H9 (cell line): ENCODE measurements at regions not wholly inside any gene's neighbourhood (a gene's known extent, or its start where the extent isn't known, plus 50 kb on each side); places are given as distances from the start of the nearest gene placed in this dataset.

Source experiments
- DNase-seq: peaks from one replicate; pipeline ENCODE4 v3.0.0-alpha.2; 2017
- H2AFZ ChIP-seq: one replicate; pipeline ENCODE4 v1.6.1; 2013; ENCODE audit warnings: mild to moderate bottlenecking, low read length, control low read depth, moderate library complexity
- H2AK5ac ChIP-seq: 2 replicates; pipeline ENCODE4 v1.6.1; 2013; ENCODE audit warnings: low read length, control low read depth, mixed read lengths; ENCODE audit not compliant: insufficient read length
- H2BK120ac ChIP-seq: one replicate; pipeline ENCODE4 v1.6.1; 2013; ENCODE audit warnings: low read depth, mild to moderate bottlenecking, low read length, control low read depth, inconsistent platforms; ENCODE audit not compliant: poor library complexity, severe bottlenecking
- H2BK12ac ChIP-seq: 2 replicates; pipeline ENCODE4 v1.6.1; 2013; ENCODE audit warnings: low read length, control low read depth, mixed read lengths, low read depth; ENCODE audit not compliant: insufficient read length
- H2BK15ac ChIP-seq: 2 replicates; pipeline ENCODE4 v1.6.1; 2013; ENCODE audit warnings: low read depth, low read length, control low read depth
- H2BK20ac ChIP-seq: one replicate; pipeline ENCODE4 v1.6.1; 2013; ENCODE audit warnings: low read depth, mild to moderate bottlenecking, low read length, control low read depth, inconsistent platforms; ENCODE audit not compliant: poor library complexity, severe bottlenecking
- H2BK5ac ChIP-seq: 2 replicates; pipeline ENCODE4 v1.6.1; 2013; ENCODE audit warnings: low read length, control low read depth, mixed read lengths; ENCODE audit not compliant: insufficient read length
- H3K14ac ChIP-seq: 2 replicates; pipeline ENCODE4 v1.6.1; 2013; ENCODE audit warnings: low read length, control low read depth; ENCODE audit not compliant: insufficient read depth
- H3K18ac ChIP-seq: 2 replicates; pipeline ENCODE4 v1.6.1; 2013; ENCODE audit warnings: low read depth, mild to moderate bottlenecking, mixed read lengths, low read length, control low read depth; ENCODE audit not compliant: insufficient read length
- H3K23ac ChIP-seq: 2 replicates; pipeline ENCODE4 v1.6.1; 2013; ENCODE audit warnings: low read length, control low read depth, mixed read lengths, low read depth; ENCODE audit not compliant: insufficient read length
- H3K23me2 ChIP-seq: 2 replicates; pipeline ENCODE4 v1.6.1; 2013; ENCODE audit warnings: low read depth, mild to moderate bottlenecking, mixed read lengths, low read length, control low read depth; ENCODE audit not compliant: insufficient read length, poor library complexity, severe bottlenecking
- H3K27ac ChIP-seq: 2 replicates; pipeline ENCODE4 v1.5.1; 2013; ENCODE audit warnings: low read length, control low read depth, mixed read lengths, low read depth; ENCODE audit not compliant: insufficient read length
- H3K27me3 ChIP-seq: 2 replicates; pipeline ENCODE4 v1.6.1; 2013; ENCODE audit warnings: low read length, control low read depth, inconsistent platforms; ENCODE audit not compliant: insufficient read depth
- H3K4ac ChIP-seq: 2 replicates; pipeline ENCODE4 v1.6.1; 2013; ENCODE audit warnings: low read depth, mild to moderate bottlenecking, control low read depth, inconsistent platforms, low read length, moderate library complexity
- H3K4me1 ChIP-seq: 2 replicates; pipeline ENCODE4 v1.6.1; 2013; ENCODE audit warnings: low read length, control low read depth, inconsistent platforms; ENCODE audit not compliant: insufficient read depth
- H3K4me2 ChIP-seq: 2 replicates; pipeline ENCODE4 v1.6.1; 2013; ENCODE audit warnings: low read length, control low read depth, mixed read lengths; ENCODE audit not compliant: insufficient read length, insufficient read depth
- H3K56ac ChIP-seq: 2 replicates; pipeline ENCODE4 v1.6.1; 2013; ENCODE audit warnings: low read depth, mild to moderate bottlenecking, mixed read lengths, low read length, control low read depth; ENCODE audit not compliant: insufficient read length
- H3K79me1 ChIP-seq: 2 replicates; pipeline ENCODE4 v1.6.1; 2013; ENCODE audit warnings: low read depth, mild to moderate bottlenecking, moderate library complexity, low read length, control low read depth, inconsistent platforms; ENCODE audit not compliant: insufficient read depth, poor library complexity, severe bottlenecking
- H3K79me2 ChIP-seq: 2 replicates; pipeline ENCODE4 v1.6.1; 2013; ENCODE audit warnings: low read length, control low read depth, inconsistent platforms; ENCODE audit not compliant: insufficient read depth
- H3K9ac ChIP-seq: 2 replicates; pipeline ENCODE4 v1.6.1; 2013; ENCODE audit warnings: low read length, control low read depth, mixed read lengths; ENCODE audit not compliant: insufficient read length; ENCODE audit errors: extremely low read depth
- H3K9me3 ChIP-seq: one replicate; pipeline ENCODE4 v1.6.1; 2013; ENCODE audit warnings: low read depth, low read length, inconsistent platforms; ENCODE audit not compliant: control insufficient read depth
- H3T11ph ChIP-seq: one replicate; pipeline ENCODE4 v1.6.1; 2013; ENCODE audit warnings: mild to moderate bottlenecking, low read length, control low read depth, inconsistent platforms
- H4K20me1 ChIP-seq: one replicate; pipeline ENCODE4 v1.6.1; 2013; ENCODE audit not compliant: control insufficient read depth, insufficient read length, insufficient read depth
- H4K5ac ChIP-seq: 2 replicates; pipeline ENCODE4 v1.6.1; 2013; ENCODE audit warnings: low read depth, mild to moderate bottlenecking, mixed read lengths, low read length, control low read depth; ENCODE audit not compliant: insufficient read length
- H4K8ac ChIP-seq: replicated peaks from 2 replicates; pipeline ENCODE4 v1.6.1; 2013; ENCODE audit warnings: low read length, control low read depth, mixed read lengths, low read depth; ENCODE audit not compliant: insufficient read length
- H4K91ac ChIP-seq: 2 replicates; pipeline ENCODE4 v1.6.1; 2013; ENCODE audit warnings: low read depth, mild to moderate bottlenecking, moderate library complexity, mixed read lengths, low read length, control low read depth; ENCODE audit not compliant: insufficient read length
- H3K27ac Mint-ChIP-seq, 3 experiments: 2 replicates in 2 of 3; 3 replicates in 1 of 3; pipeline ENCODE4 v1.8.0; 2020 to 2021; ENCODE audit warnings: mixed read lengths in 3 of 3, mild to moderate bottlenecking in 1 of 3, moderate library complexity in 1 of 3
- H3K27me3 Mint-ChIP-seq: 2 replicates; pipeline ENCODE4 v1.8.0; 2021; ENCODE audit warnings: low read depth, mild to moderate bottlenecking, moderate library complexity, mixed read lengths
- H3K36me3 Mint-ChIP-seq, 3 experiments: 2 replicates in 2 of 3; 3 replicates in 1 of 3; pipeline ENCODE4 v1.8.0; 2020 to 2021; ENCODE audit warnings: low read depth in 3 of 3, mixed read lengths in 3 of 3; ENCODE audit not compliant: insufficient read depth in 1 of 3
- H3K4me1 Mint-ChIP-seq, 2 experiments: 2 replicates each; pipeline ENCODE4 v1.8.0; 2020; ENCODE audit warnings: mixed read lengths in 2 of 2
- H3K4me3 Mint-ChIP-seq, 2 experiments: 2 replicates in 1 of 2; 3 replicates in 1 of 2; pipeline ENCODE4 v1.8.0; 2020 to 2021; ENCODE audit warnings: mild to moderate bottlenecking in 2 of 2, mixed read lengths in 2 of 2, moderate library complexity in 1 of 2
- H3K9me3 Mint-ChIP-seq, 2 experiments: 2 replicates in 1 of 2; 3 replicates in 1 of 2; pipeline ENCODE4 v1.8.0; 2020; ENCODE audit warnings: mild to moderate bottlenecking in 2 of 2, mixed read lengths in 2 of 2, moderate library complexity in 1 of 2
- CTCF ChIP-seq: fragments of 200-600 bp; sonication (generic); conservative IDR thresholded peaks from 3 replicates; pipeline ENCODE4 v1.8.0; 2021; ENCODE audit warnings: antibody characterized with exemption, mild to moderate bottlenecking
- WGBS: extraction: QIAGEN DNeasy Blood & Tissue Kit; methylation state at CpG from one replicate; pipeline ENCODE4 v1.1.7; 2013; ENCODE audit warnings: missing lambda C conversion rate, low lambda C conversion rate, mixed read lengths; ENCODE audit not compliant: insufficient read length; ENCODE audit errors: extremely low coverage; 5-methylcytosine and 5-hydroxymethylcytosine counted together

GRCh38 chr6:166087852-166088251, 79.8 kb downstream of the TBXT start:
- H2BK15ac ChIP-seq = no peak overlapping the region
- no peaks in the 10 kb centered on the region for H4K20me1 ChIP-seq
- H3K79me1 ChIP-seq = no peaks in the 10 kb centered on the region
- H4K91ac ChIP-seq = no peak overlapping the region
- no peaks in the 10 kb centered on the region for H3K27me3 ChIP-seq
- H3K27ac Mint-ChIP-seq = no peak overlapping the region
- H3T11ph ChIP-seq = no peak overlapping the region
- no peak overlapping the region for H2BK5ac ChIP-seq
- no peak overlapping the region for H2BK20ac ChIP-seq
- no peak overlapping the region for H3K18ac ChIP-seq
- no peak overlapping the region for H3K56ac ChIP-seq
- no peak overlapping the region for H3K4me2 ChIP-seq
- no peak overlapping the region for H3K4ac ChIP-seq
- H3K4me1 Mint-ChIP-seq = no peaks in the 10 kb centered on the region
- DNase-seq = no peak
- WGBS = 100% methylated on average over 2 of the region's 5 CpGs
- H3K23ac ChIP-seq = no peak overlapping the region
- H2AFZ ChIP-seq = no peak overlapping the region
- H3K4me3 Mint-ChIP-seq = no peak overlapping the region; a peak in 1 of 5 replicates
- H3K14ac ChIP-seq = no peak overlapping the region
- no peaks in the 10 kb centered on the region for H3K79me2 ChIP-seq
- H3K23me2 ChIP-seq = no peaks in the 10 kb centered on the region
- H2BK120ac ChIP-seq = no peak overlapping the region
- H3K27me3 Mint-ChIP-seq = peaks cover 5% of the 10 kb centered on the region
- H2AK5ac ChIP-seq = no peak overlapping the region
- no peaks in the 10 kb centered on the region for H3K36me3 Mint-ChIP-seq
- no peaks in the 10 kb centered on the region for H3K9me3 ChIP-seq
- H3K27ac ChIP-seq = no peak overlapping the region
- H4K8ac ChIP-seq = no peak overlapping the region
- H3K9me3 Mint-ChIP-seq = peaks cover 3 to 4% of the 10 kb centered on the region in 2 experiments; a peak in 3 of 5 replicates
- H3K9ac ChIP-seq = no peak overlapping the region
- TF ChIP-seq CTCF = no peak
- H2BK12ac ChIP-seq = no peak overlapping the region
- no peaks in the 10 kb centered on the region for H3K4me1 ChIP-seq
- H4K5ac ChIP-seq = no peak overlapping the region
